ENCODE measurements at regions not wholly inside any gene's neighbourhood (a gene's known extent, or its start where the extent isn't known, plus 50 kb on each side); places are given as distances from the start of the nearest gene placed in this dataset.
"Not testable (repeated sequence)": the region's sequence is repeated elsewhere in the genome, so short reads cannot be mapped to it uniquely, and the experiment has no call there.

DNA sequence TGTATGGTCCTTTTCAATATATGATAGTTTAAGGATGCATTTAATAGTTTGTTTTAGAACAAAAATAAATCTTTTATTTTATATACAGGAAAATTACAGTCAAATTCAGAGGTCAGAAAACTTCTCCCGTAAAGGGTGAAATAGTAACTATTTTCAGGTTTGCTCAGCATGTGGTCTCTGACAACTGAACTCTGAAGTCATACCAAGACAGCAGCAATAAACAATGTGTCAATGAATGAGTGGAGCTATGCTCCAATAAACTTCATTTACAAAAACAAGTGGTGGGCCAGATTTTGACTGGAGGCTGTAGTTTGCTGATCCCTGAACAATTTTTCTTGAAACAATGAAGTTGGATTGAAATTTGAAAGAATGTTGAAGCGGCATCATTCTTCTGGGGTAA, 123.6 kb downstream of the ZNF248 start:
- no peak for DNase-seq

- DNase-seq, result peak; percentile 26 to 31
Observed at GRCh38 chr10:37732685-37733084, 124.7 kb downstream of the ZNF248 start.

DNA sequence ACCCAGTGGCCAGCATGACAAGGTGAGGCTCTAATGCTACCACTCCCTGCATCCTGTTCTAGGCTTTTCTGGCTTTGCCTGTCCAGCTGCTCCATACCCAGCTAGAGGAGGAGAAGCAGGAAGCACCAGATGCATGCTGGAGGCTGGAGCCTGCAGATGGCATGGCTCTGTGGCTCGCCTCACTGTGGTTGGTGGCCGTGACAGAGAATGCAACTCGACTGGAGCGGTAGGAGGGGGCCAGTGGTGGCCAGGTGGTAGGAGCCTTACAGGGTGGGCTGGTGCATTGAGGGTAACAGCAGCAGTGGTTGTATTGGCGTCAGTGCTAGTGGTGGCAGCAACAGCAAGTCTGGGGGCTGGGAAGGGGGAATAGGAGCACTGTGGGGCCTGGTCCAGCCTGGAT, 128.6 kb downstream of the ZNF248 start:
- DNase-seq, result no peak

DNA sequence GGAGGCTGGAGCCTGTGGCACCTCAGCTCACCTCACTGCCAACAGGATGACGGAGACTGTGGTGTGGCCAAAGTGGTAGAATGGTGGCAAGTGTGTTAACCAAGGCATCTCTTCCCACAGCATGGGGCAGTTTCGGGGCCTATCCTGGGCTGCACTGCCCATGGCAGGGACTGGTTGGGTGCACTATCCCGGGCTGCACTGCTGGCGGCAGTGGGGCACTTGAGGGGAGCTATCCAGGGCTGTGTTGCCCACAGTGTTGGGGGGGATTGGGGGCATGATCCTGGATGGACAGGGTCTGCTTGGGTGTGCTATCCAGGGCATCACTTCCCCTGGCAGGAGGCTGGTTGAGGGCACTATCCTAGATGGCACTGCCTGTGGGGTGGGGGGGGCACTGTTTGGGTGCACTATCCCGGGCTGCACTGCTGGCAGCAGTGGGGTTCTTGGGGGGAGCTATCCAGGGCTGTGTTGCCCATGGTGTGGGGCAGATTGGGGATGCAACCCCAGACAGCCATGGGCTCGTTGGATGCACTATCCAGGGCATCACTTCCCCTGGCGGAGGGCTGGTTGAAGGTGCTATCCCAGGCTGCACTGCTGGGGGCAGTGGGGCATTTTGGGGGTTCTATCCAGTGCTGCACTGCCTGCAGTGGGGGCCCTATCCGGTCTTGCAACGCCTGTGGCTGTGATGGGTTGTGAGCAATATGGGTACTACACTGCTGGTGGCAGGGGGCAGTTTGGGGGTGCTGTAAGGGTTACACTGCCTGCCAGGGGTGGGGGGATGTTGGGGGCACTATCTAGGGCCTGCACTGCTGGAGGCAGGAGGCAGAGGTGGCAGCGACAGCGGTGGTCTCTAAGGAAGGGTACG, 129.7 kb downstream of the ZNF248 start:
- DNase-seq, result no peak

- DNase-seq, result no peak
Observed at GRCh38 chr10:37721100-37721499, 136.3 kb downstream of the ZNF248 start.

- DNase-seq, result not testable (repeated sequence)
Observed at GRCh38 chr10:37718060-37718459, 139.3 kb downstream of the ZNF248 start.

DNA sequence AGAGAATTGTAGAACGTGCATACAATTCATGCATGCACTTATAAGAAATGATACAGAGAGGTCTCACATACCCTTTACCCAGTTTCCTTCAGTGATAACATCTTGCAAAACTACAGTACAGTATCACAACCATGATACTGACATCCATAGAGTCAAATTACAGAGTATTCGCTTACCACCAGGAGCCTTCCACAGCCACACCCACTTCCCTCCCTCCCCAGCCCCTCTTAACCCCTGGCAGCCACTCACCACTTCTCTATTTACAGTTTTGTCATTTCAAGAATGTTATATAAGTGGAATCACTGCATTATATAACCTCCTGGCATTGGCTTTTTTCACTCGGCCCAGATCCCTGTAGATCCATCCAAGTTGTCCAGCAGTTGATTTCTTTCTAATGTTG, 143.8 kb downstream of the ZNF248 start:
- DNase-seq, result no peak

GRCh38 chr10:37713132-37713501, 144.3 kb downstream of the ZNF248 start:
- no peak for DNase-seq

- no peak for DNase-seq
Observed at GRCh38 chr10:37712489-37713131, 144.8 kb downstream of the ZNF248 start.

DNA sequence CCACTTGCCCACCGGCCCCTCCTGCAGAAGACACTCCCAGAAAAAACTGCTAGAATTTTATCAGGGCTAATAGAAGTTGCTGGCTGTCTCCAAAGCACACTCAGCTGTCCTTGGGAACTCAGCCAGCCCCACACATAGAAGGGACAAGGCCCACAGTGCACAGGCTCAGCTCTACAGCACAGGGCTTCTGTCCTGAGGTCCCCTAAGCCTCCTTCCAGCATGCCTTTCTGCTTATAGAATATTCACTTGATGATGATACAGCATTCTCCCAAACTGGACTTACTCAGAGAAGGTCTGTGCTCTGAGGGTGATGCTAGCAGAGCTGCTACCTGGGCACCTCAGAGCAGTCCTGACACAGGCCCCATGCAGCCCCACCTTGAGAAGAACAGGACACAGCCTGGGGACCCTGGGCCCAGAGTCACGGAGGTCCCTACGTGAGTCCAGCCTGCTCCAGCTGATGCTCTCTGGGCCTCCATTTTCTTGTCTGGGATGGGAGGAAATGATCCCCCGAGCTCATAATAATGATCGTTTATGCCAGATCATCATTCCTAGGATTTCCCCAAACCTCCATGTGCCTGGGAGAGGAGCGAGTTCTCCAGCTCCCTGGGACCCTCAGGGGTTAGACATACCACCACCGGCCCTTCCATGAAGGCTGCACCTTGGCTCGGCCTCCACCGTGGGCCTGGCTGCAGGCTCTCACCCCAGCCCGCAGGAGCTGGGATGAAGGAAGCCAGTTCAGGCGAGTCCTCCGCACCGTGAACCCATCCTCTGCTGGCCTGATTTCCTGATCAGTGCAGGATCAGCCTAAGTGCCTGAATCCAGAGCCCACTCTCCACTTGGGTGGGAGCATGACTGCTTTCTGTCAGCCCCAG, 145.6 kb downstream of the ZNF248 start:
- DNase-seq, result no peak

- no peak for DNase-seq
Observed at GRCh38 chr10:37710831-37711616, 146.4 kb downstream of the ZNF248 start.

DNA sequence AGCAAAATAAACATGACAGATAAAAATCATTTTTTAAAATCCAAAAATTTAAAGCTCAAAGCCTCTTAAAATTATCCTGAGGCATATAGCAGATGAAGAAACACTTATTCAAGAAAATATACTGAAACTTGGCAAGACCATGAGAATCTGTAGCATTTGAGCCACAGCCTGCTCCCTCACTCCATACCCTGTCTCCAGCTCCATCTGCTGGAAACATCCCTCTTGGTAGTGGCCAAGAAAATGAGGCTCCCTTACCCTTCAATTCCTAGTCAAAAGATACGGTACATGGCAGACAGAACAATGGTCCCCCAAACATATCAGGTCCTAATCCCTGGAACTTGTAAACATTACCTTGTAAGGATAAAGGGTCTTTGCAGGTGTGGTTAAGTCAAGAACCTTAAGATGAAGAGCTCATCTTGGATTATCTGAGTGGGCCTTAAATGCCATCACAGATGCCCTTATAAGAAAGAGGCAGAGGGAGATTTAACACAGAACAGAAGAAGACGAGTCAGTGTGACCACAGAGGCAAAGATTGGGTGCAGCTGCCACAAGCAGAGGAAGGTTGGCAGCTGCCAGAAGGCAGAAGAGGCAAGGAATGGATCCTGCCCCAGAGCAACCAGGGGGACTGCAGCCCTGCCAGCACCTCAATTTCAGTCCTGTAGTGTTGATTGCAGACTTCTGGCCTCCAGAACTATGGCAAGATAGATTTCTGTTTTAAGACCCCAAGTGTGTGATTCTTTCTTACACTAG, 149.4 kb downstream of the ZNF248 start:
- DNase-seq, result no peak

DNA sequence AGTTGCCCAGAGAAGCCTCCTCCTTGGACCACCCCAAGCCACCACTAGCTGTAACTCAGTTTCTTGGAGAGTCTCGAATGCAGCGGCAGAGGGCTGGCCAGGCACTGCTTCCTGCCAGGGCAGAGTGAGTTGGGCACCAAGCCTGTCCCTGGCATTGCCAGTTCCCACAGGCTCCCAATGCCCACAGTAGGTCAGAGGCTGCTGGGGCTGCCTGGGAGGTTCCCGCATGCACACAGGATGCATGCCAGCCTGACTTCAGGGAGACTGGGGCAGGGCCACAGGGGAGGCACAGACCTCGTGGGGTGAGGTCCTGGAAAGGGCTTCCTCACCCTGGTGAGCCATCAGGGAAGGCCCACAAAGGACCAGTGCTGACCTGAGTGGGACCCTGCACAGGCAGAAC, 152.8 kb downstream of the ZNF248 start:
- no peak for DNase-seq

GRCh38 chr10:37703833-37704382, 153.5 kb downstream of the ZNF248 start:
- no peak for DNase-seq

- DNase-seq, result no peak
Observed at GRCh38 chr10:37703114-37703513, 154.3 kb downstream of the ZNF248 start.

GRCh38 chr10:37701781-37702493, 155.5 kb downstream of the ZNF248 start:
- no peak for DNase-seq

- no peak for DNase-seq
Observed at GRCh38 chr10:37700886-37701780, 156.3 kb downstream of the ZNF248 start.

- no peak for DNase-seq
Observed at GRCh38 chr10:37687581-37687980, 169.8 kb downstream of the ZNF248 start.

- no peak for DNase-seq
Observed at GRCh38 chr10:37685741-37686683, 171.4 kb downstream of the ZNF248 start.

Data from SW 1271 (cell line).